ENCODE measurements at regions not wholly inside any gene's neighbourhood (a gene's known extent, or its start where the extent isn't known, plus 50 kb on each side); places are given as distances from the start of the nearest gene placed in this dataset.

- TF ChIP-seq CTCF (IDR thresholded peaks at IDR 0.05): no peak
- TF ChIP-seq EZH2phosphoT487 (IDR thresholded peaks at IDR 0.05): no peak
Observed at GRCh38 chr9:82706786-82707185, 356.2 kb downstream of the RASEF start.
